Osteocyte (in vitro differentiated cells): ENCODE measurements at regions not wholly inside any gene's neighbourhood (a gene's known extent, or its start where the extent isn't known, plus 50 kb on each side); places are given as distances from the start of the nearest gene placed in this dataset.
"Not testable (repeated sequence)": the region's sequence is repeated elsewhere in the genome, so short reads cannot be mapped to it uniquely, and the experiment has no call there.

Experiments used
- DNase-seq: peaks from one replicate; pipeline ENCODE4 v3.0.0; 2021; ENCODE audit warnings: mixed read lengths; ENCODE audit not compliant: unreplicated experiment; ENCODE audit errors: extremely low spot score
- H3K27ac Mint-ChIP-seq: one replicate; pipeline ENCODE4 v1.8.0; 2021; ENCODE audit warnings: mild to moderate bottlenecking, mixed read lengths; ENCODE audit not compliant: unreplicated experiment
- H3K27me3 Mint-ChIP-seq: one replicate; pipeline ENCODE4 v1.8.0; 2021; ENCODE audit warnings: mixed read lengths; ENCODE audit not compliant: unreplicated experiment
- H3K36me3 Mint-ChIP-seq: one replicate; pipeline ENCODE4 v1.8.0; 2021; ENCODE audit warnings: mixed read lengths; ENCODE audit not compliant: unreplicated experiment
- H3K4me1 Mint-ChIP-seq: one replicate; pipeline ENCODE4 v1.8.0; 2021; ENCODE audit warnings: mixed read lengths; ENCODE audit not compliant: unreplicated experiment
- H3K4me3 Mint-ChIP-seq: one replicate; pipeline ENCODE4 v1.8.0; 2021; ENCODE audit warnings: mild to moderate bottlenecking, moderate library complexity, mixed read lengths; ENCODE audit not compliant: unreplicated experiment
- H3K9me3 Mint-ChIP-seq: one replicate; pipeline ENCODE4 v1.8.0; 2021; ENCODE audit warnings: mixed read lengths; ENCODE audit not compliant: unreplicated experiment
- TF ChIP-seq, protein P1 (sequence below): fragments of 200-600 bp; sonication (generic); IDR thresholded peaks from 2 replicates; pipeline ENCODE4 v1.5.0; 2021; ENCODE audit warnings: antibody characterized with exemption, mild to moderate bottlenecking, moderate library complexity

DNA sequence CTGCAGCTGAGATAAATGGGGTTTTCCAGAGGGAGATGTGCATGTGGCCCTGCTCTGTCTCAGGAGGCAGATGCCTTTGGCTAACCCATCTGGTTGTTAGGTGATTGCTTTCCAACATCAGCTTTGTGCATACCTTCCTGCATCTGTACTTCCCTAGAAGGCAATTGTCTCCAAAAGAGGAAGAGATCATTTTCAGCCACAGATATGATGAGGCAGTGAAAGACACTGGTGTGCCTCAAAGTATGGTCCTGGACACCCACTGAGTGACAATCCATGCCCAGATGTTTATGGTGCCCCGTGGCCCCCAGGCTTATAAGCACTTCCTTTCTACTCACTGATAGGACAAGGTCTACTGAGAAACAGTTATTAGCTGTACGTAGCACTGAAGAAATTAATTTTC, 117.5 kb upstream of the NR2F2 start:
- Mint-ChIP-seq H3K27me3 (no peaks in the 10 kb centered on the region), H3K27ac (no peak overlapping the region), H3K4me3 (no peak overlapping the region), H3K36me3 (peaks cover 3% of the 10 kb centered on the region), H3K9me3 (peaks cover 6% of the 10 kb centered on the region), H3K4me1 (no peaks in the 10 kb centered on the region)
- no peak for DNase-seq
- TF ChIP-seq, protein P1, sequence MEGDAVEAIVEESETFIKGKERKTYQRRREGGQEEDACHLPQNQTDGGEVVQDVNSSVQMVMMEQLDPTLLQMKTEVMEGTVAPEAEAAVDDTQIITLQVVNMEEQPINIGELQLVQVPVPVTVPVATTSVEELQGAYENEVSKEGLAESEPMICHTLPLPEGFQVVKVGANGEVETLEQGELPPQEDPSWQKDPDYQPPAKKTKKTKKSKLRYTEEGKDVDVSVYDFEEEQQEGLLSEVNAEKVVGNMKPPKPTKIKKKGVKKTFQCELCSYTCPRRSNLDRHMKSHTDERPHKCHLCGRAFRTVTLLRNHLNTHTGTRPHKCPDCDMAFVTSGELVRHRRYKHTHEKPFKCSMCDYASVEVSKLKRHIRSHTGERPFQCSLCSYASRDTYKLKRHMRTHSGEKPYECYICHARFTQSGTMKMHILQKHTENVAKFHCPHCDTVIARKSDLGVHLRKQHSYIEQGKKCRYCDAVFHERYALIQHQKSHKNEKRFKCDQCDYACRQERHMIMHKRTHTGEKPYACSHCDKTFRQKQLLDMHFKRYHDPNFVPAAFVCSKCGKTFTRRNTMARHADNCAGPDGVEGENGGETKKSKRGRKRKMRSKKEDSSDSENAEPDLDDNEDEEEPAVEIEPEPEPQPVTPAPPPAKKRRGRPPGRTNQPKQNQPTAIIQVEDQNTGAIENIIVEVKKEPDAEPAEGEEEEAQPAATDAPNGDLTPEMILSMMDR = no peak

DNA sequence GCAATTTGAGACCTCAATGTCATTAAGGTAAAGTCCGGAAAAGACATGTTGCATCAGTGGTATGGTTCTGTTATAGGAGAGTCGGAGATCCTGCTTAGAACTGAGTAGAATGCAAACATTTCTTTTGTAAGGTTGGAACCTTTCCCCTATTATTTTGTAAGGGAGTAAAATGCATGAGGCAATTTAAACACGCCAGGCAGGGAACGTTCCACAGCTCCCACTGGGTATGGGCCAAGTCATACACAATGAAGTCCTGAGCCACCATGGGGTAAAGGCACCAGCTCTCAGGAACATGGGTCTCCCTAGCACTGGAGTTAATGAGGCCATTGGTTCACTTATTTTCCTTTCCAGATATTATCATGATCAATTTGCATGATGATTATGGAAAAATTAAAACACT, 116.6 kb upstream of the NR2F2 start:
- no peak for DNase-seq
- Mint-ChIP-seq H3K9me3 (peaks cover 6% of the 10 kb centered on the region), H3K27me3 (no peaks in the 10 kb centered on the region), H3K27ac (no peak overlapping the region), H3K36me3 (peaks cover 6% of the 10 kb centered on the region), H3K4me1 (peaks cover 4% of the 10 kb centered on the region), H3K4me3 (no peak overlapping the region)
- TF ChIP-seq, protein P1 = no peak

DNA sequence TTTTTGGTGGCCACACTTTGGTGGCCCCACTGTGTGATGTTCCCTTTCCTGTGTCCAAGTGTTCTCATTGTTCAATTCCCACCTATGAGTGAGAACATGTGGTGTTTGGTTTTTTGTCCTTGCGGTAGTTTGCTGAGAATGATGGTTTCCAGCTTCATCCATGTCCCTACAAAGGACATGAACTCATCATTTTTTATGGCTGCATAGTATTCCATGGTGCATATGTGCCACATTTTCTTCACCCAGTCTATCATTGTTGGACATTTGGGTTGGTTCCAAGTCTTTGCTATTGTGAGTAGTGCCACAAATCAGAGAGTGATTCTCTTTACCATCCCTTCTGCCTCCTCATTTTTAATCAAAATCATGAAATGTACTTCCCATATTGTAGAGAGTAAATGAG, 114.0 kb upstream of the NR2F2 start:
- DNase-seq, H3K4me3 Mint-ChIP-seq, H3K4me1 Mint-ChIP-seq, H3K9me3 Mint-ChIP-seq, H3K27ac Mint-ChIP-seq, H3K27me3 Mint-ChIP-seq: not testable (repeated sequence)
- H3K36me3 Mint-ChIP-seq = peaks cover 14% of the 10 kb centered on the region

DNA sequence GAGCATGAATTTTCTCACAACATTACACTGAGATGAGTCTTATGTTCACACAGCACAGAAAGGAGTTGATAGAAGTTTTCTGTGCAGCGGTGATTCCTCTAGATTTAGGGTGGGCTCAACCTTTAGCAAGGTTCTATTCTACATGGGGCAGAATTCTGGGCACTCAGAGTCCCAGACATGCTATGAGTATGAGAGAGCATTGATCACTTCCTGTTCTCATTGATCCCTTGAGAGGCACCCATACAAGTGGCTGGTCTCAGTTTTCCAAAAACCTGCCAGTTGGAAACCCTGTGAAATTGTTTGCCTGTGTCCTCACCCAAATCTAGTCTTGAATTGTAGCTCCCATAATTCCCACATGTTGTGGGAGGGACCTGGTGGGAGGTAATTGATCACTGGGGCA, 112.5 kb upstream of the NR2F2 start:
- H3K4me3 Mint-ChIP-seq = no peak overlapping the region
- no peak overlapping the region for H3K27ac Mint-ChIP-seq
- TF ChIP-seq, protein P1 = no peak
- peaks cover 17% of the 10 kb centered on the region for H3K36me3 Mint-ChIP-seq
- H3K4me1 Mint-ChIP-seq = peaks cover 5% of the 10 kb centered on the region
- no peaks in the 10 kb centered on the region for H3K27me3 Mint-ChIP-seq
- no peak for DNase-seq
- H3K9me3 Mint-ChIP-seq = peaks cover 6% of the 10 kb centered on the region

DNA sequence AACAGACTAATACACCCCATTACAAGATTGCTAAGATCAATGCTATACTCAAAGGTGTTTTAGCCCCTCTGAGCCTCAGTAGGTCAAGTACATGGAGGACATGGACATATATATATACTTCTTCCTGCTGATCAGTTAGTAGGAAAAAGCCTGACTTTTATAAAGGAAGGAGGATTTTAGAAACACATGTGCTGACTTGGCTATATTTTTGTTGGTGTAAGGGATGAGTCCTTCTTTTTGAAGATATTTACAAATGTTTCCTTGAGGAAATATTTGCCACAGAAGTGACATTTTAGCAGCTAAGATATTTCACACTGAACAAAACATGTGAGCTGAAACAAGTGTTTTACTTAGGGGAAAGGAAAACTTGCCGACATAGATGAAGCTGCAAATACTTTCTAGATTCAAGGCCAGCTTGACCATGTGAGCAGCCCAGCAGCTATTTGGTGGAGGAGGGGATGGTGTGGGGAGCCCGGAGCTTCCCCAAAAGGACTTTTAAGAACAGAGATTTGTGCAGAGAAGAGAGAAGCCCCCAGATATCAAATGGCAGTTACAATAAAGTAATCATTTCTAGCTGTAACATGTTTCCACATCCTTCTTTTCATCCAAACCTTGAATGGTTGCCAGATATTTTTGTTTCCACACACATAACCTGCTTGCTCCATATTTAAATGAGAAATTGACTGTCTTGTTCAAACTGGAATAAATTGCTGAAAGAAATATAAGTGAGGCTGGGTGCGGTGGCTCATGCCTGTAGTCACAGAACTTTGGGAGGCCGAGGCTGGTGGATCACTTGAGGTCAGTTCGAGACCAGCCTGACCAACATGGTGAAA, 111.7 kb upstream of the NR2F2 start:
- H3K9me3 Mint-ChIP-seq = peaks cover 6% of the 10 kb centered on the region
- TF ChIP-seq, protein P1 = no peak
- peaks cover 20% of the 10 kb centered on the region for H3K36me3 Mint-ChIP-seq
- no peak overlapping the region for H3K4me3 Mint-ChIP-seq
- no peaks in the 10 kb centered on the region for H3K27me3 Mint-ChIP-seq
- DNase-seq = no peak
- no peak overlapping the region for H3K27ac Mint-ChIP-seq
- H3K4me1 Mint-ChIP-seq = peaks cover 5% of the 10 kb centered on the region
